Chondrocyte (in vitro differentiated cells): ENCODE measurements at regions not wholly inside any gene's neighbourhood (a gene's known extent, or its start where the extent isn't known, plus 50 kb on each side); places are given as distances from the start of the nearest gene placed in this dataset.

ENCODE experiments used
- DNase-seq: peaks from one replicate; pipeline ENCODE4 v3.0.0; 2021; ENCODE audit warnings: mixed read lengths, low spot score
- H3K27ac Mint-ChIP-seq: one replicate; pipeline ENCODE4 v1.8.0; 2021; ENCODE audit warnings: mild to moderate bottlenecking, moderate library complexity, mixed read lengths; ENCODE audit not compliant: unreplicated experiment
- H3K27me3 Mint-ChIP-seq: 2 replicates; pipeline ENCODE4 v1.8.0; 2021; ENCODE audit warnings: low read depth, mixed read lengths
- H3K36me3 Mint-ChIP-seq: 2 replicates; pipeline ENCODE4 v1.8.0; 2021; ENCODE audit warnings: low read depth, mixed read lengths
- H3K4me1 Mint-ChIP-seq: 2 replicates; pipeline ENCODE4 v1.8.0; 2021; ENCODE audit warnings: low read depth, mild to moderate bottlenecking, mixed read lengths
- H3K4me3 Mint-ChIP-seq: one replicate; pipeline ENCODE4 v1.8.0; 2021; ENCODE audit warnings: mild to moderate bottlenecking, moderate library complexity, mixed read lengths; ENCODE audit not compliant: unreplicated experiment
- H3K9me3 Mint-ChIP-seq: 2 replicates; pipeline ENCODE4 v1.8.0; 2021; ENCODE audit warnings: low read depth, mixed read lengths
- TF ChIP-seq, protein P1 (sequence below): fragments of 200-600 bp; sonication (generic); IDR thresholded peaks from 2 replicates; pipeline ENCODE4 v1.5.0; 2021; ENCODE audit warnings: antibody characterized with exemption, mild to moderate bottlenecking, moderate library complexity

DNA sequence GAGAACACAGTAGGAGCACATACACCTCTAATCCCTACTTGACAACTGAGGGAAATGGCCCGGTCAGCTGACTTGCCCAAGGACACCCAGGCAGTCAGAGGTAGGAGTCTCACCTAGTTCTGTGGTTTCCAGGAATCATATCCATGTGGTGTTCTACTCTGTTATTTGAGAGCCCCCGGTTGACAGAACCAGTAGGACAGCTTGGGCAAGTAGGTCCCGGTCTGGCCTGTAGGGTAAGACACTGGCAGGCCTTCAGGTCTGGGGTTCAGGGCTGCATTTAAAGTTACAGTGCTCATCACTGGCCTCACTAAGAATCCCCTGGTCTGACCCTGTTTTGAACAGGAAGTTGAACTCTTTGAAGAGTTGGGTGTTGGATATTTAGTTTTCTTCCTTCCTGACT is 476.1 kb downstream of the SHQ1 start:
- DNase-seq, result no peak
- Mint-ChIP-seq H3K4me3 (no peak overlapping the region), H3K9me3 (no peaks in the 10 kb centered on the region), H3K27me3 (no peaks in the 10 kb centered on the region), H3K36me3 (peaks cover 6% of the 10 kb centered on the region), H3K27ac (no peak overlapping the region), H3K4me1 (peaks cover 20% of the 10 kb centered on the region)
- TF ChIP-seq, protein P1, sequence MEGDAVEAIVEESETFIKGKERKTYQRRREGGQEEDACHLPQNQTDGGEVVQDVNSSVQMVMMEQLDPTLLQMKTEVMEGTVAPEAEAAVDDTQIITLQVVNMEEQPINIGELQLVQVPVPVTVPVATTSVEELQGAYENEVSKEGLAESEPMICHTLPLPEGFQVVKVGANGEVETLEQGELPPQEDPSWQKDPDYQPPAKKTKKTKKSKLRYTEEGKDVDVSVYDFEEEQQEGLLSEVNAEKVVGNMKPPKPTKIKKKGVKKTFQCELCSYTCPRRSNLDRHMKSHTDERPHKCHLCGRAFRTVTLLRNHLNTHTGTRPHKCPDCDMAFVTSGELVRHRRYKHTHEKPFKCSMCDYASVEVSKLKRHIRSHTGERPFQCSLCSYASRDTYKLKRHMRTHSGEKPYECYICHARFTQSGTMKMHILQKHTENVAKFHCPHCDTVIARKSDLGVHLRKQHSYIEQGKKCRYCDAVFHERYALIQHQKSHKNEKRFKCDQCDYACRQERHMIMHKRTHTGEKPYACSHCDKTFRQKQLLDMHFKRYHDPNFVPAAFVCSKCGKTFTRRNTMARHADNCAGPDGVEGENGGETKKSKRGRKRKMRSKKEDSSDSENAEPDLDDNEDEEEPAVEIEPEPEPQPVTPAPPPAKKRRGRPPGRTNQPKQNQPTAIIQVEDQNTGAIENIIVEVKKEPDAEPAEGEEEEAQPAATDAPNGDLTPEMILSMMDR, result no peak

DNA sequence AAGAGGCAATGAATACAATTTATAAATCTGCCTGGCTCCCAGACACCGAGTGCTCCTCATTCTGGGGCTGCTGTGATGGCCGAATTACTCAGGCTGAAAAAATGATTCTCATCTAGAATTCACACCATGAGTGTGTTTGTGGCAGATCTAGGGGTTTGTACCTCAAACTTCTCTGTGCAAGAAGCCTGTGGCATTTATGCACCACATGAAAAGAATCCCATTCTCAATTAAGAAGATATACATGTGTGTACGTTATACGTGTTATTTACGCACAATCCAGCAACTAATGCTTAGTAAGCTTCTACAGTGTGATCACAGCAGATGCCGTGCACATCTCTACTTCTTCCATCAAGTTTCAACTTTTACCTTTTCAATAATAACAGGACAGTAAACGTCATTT is 476.8 kb downstream of the SHQ1 start:
- peaks cover 14% of the 10 kb centered on the region for H3K4me1 Mint-ChIP-seq
- H3K27ac Mint-ChIP-seq, result no peak overlapping the region
- no peak overlapping the region for H3K4me3 Mint-ChIP-seq
- H3K27me3 Mint-ChIP-seq, result no peaks in the 10 kb centered on the region
- TF ChIP-seq, protein P1, result no peak
- H3K36me3 Mint-ChIP-seq, result peaks cover 6% of the 10 kb centered on the region
- no peaks in the 10 kb centered on the region for H3K9me3 Mint-ChIP-seq
- no peak for DNase-seq

DNA sequence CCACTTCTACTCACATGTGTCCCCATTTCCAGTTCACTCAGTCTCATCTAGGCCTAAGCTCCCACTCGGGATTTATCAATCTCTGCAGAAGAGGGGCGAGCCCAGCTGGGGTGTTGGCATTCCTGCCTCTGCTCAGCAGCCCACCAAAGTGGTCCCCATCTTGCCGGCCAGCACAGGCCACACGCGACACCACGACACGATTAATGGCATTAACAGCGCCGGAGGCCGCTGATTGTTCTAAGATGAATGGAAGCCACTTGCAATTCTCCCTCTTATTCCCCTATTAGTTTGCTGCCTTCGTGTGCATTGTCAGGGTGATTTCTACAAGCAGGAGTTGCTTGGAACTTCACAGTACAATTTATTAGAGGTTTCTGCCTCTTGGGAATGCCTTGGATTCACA is 477.3 kb downstream of the SHQ1 start:
- Mint-ChIP-seq H3K27ac (no peak overlapping the region), H3K4me1 (peaks cover 13% of the 10 kb centered on the region), H3K9me3 (no peaks in the 10 kb centered on the region), H3K36me3 (peaks cover 6% of the 10 kb centered on the region), H3K4me3 (no peak overlapping the region), H3K27me3 (no peaks in the 10 kb centered on the region)
- TF ChIP-seq, protein P1, result no peak
- no peak for DNase-seq

DNA sequence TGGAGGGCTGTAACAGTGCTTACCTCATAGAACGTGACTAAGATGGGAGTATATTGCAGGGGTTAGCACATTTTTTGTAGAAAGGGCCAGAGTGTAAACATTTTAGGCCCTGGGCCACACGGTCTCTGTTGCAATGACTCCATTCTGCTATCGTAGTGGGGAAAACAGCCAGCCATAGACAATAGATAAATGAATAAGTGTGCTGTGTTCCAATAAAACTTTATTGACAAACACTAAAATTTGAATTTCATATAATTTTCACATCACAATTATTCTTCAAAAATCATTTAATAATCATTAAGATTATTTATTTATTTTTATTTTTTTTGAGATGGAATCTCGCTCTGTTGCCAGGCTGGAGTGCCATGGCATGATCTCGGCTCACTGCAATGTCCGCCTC is 478.6 kb downstream of the SHQ1 start:
- Mint-ChIP-seq H3K36me3 (peaks cover 6% of the 10 kb centered on the region), H3K27me3 (no peaks in the 10 kb centered on the region), H3K27ac (no peak overlapping the region), H3K9me3 (no peaks in the 10 kb centered on the region), H3K4me3 (no peak overlapping the region), H3K4me1 (peaks cover 1% of the 10 kb centered on the region)
- TF ChIP-seq, protein P1, result no peak
- DNase-seq, result no peak

DNA sequence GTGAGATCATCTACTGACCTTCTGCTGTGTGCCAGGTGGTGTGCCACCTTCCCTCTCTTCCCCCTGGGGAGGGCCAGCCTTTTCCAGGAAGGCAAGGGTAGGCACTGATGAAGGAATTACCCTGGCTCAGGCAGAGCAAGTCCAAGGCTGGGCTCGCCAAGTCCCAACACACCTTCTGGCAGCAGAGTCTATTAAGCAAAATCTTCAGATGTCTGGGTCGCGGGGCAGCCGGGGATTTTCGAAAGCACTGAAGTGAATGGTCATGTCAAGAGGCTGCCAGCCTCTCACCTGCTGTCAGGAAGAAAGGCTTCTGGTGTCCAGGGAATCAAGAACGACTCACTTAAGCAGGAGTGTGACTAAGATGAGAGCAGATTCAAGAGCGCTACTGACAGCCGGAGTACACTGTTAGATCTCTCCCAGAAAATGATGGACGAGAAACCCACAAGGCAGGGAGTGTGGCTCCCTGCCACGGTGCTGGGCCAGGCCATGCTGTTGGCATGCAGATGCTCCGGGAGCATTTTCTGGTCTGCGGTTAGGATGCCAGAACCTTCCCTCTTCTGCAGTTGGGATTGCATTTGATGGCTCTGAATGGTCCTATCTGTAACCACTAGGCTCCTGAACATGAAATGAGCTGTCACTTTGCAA is 479.8 kb downstream of the SHQ1 start:
- Mint-ChIP-seq H3K27me3 (no peaks in the 10 kb centered on the region), H3K4me3 (no peak overlapping the region), H3K4me1 (no peaks in the 10 kb centered on the region), H3K9me3 (no peaks in the 10 kb centered on the region), H3K27ac (no peak overlapping the region), H3K36me3 (peaks cover 2% of the 10 kb centered on the region)
- no peak for DNase-seq
- TF ChIP-seq, protein P1, result no peak
